ENCODE measurements at regions not wholly inside any gene's neighbourhood (a gene's known extent, or its start where the extent isn't known, plus 50 kb on each side); places are given as distances from the start of the nearest gene placed in this dataset.

DNA sequence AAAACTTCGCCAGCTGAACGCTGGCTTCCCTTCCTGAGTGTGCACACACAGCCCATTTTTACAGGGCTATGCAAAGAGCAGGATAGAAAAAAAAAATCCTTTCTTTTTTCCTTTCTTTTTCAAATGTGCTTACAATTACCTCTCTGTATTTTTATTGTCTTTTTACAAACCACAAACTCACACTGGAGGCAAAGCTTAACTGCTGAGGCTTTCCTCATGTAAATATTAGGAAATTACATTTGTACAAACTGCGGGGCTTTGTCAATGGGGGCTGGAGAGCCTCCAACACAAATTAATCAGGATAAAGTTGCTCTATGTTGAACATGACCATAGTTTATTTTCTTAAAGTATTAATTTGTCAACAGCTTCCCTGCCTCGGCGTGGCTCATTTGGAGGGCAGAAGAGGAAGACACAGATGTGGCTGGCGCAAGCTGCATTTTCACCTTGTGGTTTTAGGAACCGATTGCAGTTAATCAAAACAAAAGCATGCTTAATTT lies 411.7 kb upstream of the MKI67 start:
- no peak for DNase-seq

DNA sequence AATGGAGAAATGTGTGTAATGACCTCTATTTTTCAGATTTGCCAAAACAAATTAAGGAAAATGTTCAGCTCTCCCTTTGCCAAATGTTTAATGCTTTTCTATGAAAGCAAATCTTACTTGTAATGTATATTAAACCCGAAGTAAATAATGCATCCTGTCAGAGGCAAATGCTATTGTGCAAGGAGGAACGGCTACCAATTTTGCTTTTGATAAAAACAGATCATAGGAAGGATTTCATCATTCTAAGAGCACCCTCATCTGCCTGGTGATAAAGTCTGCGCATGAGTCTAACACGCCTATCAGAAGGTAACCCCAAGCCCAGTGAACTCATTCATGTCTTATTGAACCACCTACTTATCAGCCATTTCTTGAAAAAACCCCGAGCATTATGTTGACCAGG lies 412.4 kb upstream of the MKI67 start:
- no peak for DNase-seq

DNA sequence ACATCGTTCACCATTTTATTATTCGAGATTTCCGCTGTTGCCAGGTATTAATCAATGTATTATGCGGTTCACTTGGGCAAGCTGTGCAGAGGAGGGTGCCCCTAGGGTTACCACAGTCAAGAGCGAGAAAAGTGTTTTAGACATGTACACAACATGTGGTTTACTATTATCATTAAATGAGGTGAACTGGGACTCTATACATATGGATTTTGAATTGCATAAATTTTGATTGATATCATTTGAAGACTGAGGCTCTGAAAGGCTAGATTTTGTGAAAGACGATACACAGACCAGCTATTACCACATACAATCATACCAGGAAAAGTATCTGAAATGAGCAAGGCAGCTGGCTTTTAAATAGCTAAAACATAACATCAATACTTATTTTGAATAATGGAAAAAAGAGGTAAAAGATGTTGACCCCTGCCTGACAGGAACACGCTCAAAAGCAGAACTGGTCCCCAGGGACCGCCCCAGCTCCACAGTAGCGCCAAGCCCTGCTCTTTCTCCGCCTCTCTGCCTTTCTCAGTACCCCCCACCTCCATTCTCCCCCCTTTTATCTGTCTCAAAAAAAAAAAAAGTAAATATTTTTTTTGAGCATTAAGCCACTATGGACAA lies 413.4 kb upstream of the MKI67 start:
- DNase-seq = no peak

DNA sequence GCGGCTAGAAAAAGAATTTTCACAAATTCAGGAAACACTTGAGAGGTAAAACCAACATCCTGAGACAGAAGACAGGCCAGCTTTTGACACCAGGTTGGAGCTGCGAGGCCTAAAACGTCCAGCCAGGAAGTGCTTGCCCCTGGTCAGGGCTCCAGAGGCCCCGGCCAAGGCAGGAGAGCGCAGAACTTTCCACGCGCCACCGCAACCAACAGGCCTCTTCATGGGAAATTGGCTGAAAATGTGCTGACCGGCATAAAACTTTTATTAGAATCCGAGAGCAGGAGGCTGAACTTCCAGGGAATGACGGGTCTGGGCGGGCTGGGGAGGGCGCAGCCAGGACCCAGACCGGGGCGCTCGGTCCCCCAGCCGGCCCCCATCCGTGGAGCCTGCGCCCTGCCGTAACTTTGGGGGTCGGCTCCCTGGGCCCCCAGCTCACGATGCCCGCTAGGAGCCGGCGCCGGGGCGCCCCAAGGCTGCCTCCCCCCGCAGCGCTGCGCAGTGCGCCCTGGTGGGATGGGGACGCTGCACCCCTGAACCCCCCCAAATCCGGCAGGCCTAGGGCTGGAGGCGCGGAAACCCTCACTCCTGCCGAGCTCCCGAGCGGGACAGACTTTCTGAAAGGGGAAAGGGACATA lies 414.0 kb upstream of the MKI67 start:
- no peak for DNase-seq

DNA sequence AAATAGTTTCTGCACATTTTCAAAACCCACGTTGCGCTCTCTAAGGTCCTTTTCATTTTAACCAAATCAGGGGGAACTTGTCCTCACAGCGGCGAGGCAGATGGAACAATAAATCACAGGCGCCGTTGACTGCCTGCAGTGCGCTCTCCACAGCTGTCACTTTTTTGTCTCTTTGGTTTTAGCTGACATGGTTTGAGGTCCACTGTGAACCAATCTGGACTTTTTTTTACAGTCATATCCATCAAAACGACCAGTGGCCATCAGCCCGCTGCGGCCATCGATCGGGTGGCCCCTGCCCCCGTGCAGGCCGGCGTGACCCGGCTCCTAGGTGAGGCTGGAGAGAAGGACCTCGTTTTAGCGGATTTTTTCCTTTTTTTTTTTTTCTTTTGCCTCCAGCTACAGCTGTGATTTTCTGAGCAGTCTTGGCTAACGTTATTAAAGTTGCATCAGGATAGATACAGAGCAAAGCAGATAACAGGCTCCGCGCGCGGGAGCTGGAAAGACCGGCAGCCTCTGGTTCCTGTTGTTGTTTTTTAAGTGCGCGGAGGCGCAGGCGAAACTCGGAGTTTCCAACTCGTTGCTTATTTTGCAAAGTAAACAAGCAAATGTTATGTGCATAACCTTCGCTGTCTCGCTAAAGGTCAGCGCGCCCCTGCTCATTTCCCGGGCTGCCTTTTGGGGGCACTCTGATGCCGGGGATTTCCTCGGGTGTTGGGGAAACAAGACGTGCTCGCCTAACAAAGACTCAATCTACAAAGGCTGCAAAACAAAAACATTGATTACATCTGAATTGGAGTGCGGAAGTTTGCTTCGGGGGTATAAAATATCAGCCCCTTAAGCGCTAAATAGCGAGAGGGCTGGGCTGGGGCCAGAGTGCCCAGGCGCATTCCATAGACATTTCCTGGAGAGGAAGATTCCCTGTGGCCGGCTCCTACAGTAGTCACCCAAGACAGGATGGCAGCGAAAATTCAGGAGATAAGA lies 414.8 kb upstream of the MKI67 start:
- DNase-seq = no peak

DNA sequence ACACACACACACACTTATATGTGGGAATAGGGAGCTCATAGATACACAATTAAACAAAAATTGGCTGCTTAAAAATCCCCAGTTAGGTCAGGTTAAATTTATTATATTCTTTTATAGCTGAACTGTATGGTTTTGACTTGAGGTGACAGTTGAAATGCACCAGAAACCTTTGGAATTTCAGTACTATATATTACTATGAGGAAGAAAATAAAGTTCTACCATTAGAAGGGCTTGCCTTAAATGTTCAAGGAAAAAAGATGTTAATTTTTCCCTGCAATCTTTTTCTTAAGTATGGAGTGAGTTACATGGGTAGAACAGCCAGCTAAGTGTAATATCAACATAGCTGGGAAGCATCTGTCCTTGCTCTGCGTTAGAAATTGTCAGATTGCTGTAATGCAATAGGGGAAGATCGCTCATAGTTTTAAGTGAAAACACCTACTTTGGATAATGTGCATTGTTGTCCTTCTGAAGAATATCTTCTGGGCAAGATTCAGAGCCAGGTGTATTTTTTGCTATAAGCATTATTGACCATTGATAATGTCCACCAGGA lies 415.8 kb upstream of the MKI67 start:
- DNase-seq = no peak

DNA sequence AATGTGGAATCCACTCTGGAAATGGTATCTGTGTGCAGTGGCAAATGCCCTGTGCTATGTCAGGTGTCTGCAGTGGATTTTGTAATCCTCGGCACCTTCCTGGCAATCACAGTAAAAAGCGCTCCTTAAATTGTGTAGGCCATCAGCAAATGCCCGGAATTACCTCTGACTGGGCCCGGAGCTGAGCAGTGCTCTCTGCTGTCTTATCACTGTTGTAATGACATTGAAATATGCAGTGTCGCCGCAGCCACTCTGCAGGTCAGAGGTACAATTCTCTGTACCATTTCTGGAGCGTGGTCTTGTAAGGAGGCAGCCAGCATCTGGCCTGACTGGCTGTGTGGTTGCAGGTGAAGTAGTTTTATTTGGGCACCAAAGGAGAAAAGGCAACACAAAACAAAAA lies 416.4 kb upstream of the MKI67 start:
- DNase-seq = no peak

DNA sequence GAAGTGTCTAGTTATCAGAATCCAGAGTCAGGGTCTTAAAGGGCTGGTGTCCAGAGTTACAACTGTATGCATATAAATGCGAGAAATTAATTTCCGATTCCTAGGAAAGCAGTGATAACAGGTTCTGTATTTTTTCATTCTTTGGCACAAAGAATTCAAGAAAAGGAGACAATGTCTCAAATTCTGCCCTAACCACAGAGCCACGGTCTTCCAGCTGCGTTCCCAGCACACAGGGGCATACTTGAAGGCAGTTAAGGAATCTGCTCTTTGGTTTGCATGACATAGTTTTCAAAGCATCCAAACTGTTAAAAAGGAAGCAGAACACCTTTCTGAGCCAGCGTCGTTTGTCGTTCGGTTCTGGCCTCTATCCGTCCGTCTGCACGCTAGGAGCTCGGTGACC lies 416.9 kb upstream of the MKI67 start:
- DNase-seq = no peak

DNA sequence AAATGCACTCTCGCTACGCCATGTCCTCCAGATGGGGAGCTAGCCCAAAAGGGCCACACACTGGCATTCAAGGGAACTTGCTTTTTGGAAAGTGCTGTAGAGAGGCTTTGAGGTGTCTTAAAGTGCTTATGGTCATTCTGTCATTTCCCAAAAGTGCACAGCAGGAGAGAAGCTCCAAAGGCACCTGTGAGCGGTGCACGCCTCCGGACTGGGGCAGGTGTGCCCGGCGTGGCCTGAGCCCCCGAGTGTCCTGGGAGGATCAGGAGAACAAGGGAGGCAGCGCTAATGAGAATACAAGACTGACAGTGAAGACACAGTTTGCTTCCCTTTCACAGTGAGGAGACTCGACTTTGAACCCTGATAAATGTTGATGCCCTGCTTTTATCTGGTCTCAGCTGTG lies 419.0 kb upstream of the MKI67 start:
- DNase-seq = no peak

DNA sequence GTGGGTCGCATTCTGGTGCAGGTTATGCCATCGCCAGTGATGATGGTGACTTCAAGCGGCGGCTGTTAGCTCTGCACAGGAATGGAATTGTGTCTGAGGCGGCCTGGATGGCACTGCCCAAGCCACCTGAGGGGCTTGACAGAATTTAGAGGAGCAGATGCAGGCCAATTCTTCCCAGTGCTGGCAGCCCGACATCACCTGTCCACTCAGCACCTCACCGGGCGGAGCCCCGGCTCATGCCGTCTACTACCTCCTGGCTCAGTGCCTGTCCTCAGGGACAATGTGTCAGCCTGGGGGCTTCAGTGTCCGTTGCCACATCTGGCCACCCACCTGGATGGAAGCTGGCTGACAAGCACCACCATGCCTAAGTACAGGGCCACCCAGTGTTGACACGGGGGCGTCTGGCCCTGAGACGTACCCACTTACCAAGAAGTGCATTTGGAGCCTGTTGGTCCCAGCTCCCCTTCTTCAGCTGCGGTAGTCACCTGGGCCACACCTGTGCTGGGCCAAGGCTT lies 420.5 kb upstream of the MKI67 start:
- no peak for DNase-seq

DNA sequence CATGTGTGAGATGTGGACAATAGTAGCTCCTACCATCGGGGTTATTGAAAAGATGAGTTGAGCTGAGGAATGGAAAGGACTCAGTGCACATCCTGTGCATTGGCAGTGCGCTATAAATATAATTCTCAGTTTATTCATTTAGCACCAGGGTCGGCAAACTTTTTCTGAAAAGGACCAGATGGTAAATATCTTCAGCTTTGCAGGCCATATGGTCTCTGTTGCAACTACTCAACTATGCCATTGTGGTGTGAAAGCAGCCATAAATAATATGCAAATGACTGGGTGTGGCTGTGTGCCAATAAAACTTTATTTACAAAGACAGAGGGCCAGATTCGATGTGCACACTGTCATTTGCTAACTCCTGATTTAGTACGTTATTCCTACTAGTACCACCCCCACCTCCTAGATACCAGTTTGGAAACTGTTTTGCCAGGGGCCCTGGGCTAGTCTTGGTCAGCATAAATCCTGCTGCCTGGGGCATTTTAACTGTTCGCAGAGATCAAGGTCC lies 422.9 kb upstream of the MKI67 start:
- no peak for DNase-seq

DNA sequence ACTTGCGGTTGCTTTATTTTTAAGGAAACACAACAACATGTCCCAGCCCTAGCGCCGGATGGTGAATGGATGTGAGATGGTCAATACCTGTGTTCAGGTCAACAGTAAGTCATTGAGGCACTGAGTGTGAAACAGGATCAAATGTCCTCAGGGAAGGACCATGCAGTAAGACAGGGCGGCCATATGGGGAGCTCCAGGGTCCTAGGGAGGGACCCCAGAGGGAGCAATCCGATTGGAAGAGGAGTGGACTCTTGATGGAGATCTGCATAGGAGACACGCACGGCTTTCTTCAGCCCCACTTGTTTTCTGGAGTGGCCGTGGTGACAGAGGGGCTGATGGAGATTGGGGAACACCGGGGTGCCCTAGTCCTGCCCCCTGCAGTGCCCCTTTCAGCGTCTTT lies 423.8 kb upstream of the MKI67 start:
- no peak for DNase-seq

DNA sequence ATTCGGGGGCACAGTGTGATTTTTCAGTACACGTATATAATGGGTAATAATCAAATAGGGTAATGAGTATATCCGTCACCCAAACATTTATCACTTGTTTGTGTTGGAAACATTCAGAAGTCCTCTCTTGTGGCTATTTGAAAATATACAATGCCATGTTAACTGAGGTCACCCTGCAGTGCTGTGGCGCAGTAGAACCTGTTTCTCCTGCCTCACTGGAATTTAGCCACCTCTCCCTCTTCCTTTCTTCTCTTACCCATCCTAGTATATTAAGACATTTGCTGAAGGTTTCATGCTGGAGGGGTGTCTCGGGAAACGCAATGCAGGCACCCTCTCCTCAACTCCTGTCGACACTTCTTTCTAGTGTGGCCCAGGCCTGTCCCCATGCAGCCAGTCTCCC lies 425.3 kb upstream of the MKI67 start:
- no peak for DNase-seq

DNA sequence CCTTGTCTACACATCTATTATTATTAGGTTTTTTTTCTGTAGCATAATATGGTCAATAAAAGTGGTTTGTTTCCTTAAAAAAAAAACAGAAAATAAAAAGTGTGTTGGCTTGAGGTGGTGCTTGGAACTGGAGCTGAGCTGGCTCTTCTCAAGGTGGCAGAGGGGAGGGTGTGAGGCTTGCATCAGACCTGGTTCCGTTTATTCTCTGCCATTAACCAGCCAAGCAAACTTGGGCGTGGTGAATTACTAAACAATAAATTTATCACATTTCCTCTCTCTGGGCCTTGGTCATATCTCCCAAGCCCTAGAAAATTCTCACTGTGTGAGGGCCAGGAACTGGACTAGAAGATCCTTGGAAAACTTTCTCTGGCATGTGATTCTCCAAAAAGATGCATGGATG lies 427.5 kb upstream of the MKI67 start:
- no peak for DNase-seq

DNA sequence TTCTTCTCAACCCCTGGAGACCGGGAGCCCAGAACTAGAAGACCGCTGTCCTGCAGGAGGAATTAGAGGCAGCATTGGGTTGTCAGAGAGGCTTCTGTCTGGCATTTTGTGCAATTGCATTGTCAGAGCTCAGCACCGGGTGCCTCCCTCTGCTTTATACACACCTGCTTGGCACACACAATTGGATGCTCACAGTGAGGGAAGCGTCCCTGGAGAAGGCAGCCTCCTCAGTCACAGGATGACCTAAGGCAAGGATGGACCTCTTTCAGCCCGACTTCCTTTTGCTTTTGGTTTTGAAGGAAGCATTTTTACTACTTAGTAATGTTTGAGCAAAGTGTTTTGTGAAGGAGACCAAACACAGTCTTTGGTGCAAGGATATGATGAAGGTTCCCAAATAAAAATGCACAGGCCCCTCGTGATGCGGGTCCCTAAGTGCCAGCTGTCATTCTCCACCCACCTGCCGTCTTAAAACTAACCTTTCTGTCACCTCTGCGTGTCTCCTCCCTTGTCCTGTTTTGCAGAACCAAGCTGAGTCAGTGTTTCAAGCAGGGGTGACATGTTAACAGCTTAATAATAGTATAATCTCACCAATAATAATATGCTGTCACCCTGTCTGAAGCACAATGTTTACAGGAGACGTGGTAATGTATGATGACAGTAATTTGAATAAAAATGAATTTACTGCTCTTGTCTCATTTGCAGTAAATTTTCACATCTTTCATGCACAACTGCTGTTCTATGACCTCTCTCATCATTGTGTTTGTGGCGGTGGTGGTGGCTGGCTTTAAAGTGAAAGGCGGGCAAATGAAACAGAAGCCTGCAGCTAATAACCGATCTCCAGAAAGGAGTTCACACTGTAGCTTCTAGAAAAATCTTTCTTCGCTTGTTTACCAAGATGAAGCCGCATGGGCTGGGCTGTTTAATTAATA lies 430.2 kb upstream of the MKI67 start:
- DNase-seq = no peak

DNA sequence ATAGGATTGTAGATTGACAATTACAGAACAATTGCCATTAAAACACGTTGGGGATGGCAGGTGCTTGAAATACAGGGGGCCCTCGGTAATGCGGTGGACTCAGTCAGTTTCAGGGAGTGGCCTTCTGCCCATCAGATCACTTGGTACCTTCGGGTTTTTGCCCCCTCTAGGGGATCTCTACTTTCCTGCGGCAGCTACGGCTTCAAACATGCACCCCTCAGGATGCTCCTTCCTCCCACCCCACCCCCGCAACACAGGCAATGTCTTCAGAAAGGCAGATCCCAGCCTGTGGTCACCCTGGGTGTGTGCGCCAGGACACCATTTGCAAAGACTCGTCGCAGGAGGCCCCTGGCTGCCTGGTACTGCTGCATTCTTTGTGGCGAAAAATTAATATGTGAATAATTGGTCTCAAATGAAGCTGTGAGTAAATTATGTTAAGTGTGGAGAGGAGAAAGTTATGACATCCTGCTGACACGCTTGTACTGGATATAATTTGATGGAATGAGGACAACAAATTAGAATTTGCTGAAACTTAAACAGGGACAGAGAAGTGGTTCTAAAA lies 431.0 kb upstream of the MKI67 start:
- no peak for DNase-seq

DNA sequence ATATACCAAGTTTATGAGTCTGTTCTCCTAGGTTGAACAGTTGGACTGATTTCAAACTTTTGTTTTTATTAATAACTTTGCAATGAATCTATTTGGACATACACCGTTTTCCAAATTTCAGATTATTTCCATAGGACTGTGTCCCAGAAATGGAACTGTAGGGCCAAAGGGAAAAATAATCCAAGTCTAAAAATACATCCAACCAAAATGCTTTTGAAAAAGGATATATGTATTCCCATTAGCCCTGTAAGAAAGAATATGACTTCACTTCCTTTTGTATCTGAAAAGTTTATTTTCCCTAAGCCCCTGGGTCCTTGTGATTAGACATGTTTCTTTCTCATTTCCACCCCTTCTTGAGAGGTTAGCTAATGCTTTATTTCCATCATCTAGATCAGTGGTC lies 434.2 kb upstream of the MKI67 start:
- no peak for DNase-seq

DNA sequence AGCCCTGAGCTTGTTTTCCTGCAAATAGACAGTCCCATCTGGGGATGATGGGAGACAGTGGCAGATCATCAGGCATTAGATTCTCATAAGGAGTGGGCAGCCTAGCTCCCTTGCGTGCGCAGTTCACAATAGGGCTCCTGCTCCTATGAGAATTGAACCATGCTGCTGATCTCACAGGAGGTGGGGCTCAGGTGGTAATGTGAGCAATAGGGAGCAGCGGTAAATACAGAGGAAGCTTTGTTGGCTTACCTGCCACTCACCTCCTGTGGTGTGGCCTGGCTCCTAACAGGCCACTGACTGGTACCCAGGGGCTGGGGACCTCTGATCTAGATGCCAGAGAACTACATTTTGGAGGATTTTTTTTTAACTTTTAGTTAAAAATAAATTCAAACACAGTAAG lies 434.8 kb upstream of the MKI67 start:
- DNase-seq = no peak

DNA sequence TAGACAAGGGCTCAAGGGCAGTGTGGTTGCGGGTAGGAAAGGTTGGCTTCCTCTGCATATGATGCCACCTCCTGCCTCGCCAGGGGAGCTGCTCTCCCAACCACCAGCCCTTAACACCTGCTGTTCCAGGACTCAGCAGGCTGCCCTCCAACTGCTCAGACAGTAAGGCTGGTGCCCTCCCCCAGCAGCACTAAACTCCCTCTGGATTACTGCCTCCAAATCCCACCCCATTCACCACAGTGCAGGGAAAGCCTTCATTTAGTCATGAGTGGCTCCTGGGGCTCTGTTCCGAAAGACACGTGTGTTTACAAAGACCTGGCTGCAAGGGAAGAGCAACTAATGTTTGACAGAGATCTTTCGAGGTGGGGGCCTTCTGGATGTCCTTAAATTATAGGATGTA lies 437.2 kb upstream of the MKI67 start:
- no peak for DNase-seq

DNA sequence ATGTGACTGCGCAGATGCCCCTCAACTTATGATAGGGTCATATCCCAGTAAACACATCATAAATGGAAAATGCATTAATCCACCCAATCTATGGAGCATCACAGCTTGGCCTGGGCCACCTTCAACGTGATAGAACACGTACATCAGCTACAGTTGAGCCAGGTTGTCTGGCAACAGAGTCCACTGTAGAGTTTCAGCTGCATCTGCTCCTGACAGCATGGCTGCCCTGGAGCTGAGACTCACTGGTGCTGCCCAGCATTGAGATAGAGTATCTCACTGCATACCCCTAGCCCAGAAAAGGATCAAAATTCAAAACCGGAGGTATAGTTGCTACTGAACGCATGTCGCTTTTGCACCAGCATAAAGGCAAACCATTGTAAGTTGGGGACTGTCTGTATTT lies 437.7 kb upstream of the MKI67 start:
- no peak for DNase-seq

DNA sequence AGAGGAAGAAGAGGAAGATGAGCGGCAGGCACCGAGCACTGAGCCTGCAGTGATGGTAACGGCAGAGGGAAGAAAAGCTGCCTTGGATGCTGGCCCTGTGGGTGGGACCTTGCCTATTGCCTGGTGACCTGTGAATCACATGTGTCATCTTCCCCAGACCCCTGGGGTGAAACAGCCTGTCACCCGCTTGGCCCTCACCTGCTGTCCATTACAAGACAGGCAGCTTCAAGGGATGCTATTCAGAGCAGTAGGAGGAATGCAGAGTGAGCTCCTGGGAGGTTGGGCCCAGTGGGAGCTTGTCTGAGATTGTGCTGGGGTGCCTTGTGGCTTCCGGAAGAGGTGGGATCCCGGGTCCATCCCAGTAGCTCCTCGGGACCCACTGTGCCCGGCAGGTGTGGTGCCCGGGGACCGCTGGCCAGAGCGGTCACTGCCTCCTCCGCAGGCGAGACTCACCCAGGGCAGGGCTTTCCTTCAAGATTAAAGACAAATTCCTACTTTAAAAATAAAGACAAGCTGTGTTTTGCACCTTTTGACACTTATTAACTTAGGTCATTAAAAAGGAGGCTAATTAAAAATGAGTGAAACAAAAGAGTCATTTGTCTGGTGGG lies 440.2 kb upstream of the MKI67 start:
- no peak for DNase-seq

Measured in CD4-positive, alpha-beta T cell treated with Interleukin-4 for 1 hour (primary cell).